GM20000 (cell line): ENCODE measurements at regions not wholly inside any gene's neighbourhood (a gene's known extent, or its start where the extent isn't known, plus 50 kb on each side); places are given as distances from the start of the nearest gene placed in this dataset.
"Not testable (repeated sequence)": the region's sequence is repeated elsewhere in the genome, so short reads cannot be mapped to it uniquely, and the experiment has no call there.

Experiments used
- DNase-seq: peaks from one replicate; pipeline ENCODE4 v3.0.0; 2012; ENCODE audit warnings: low spot score
- TF ChIP-seq, protein P1 (sequence below): IDR thresholded peaks from 2 replicates; pipeline ENCODE4 v1.5.1; 2012; ENCODE audit warnings: mild to moderate bottlenecking, control low read depth; ENCODE audit errors: extremely low read depth, missing control alignments

GRCh38 chr17:77037943-77038342 lies 102.8 kb upstream of the SEC14L1 start:
- no peak for DNase-seq

DNA sequence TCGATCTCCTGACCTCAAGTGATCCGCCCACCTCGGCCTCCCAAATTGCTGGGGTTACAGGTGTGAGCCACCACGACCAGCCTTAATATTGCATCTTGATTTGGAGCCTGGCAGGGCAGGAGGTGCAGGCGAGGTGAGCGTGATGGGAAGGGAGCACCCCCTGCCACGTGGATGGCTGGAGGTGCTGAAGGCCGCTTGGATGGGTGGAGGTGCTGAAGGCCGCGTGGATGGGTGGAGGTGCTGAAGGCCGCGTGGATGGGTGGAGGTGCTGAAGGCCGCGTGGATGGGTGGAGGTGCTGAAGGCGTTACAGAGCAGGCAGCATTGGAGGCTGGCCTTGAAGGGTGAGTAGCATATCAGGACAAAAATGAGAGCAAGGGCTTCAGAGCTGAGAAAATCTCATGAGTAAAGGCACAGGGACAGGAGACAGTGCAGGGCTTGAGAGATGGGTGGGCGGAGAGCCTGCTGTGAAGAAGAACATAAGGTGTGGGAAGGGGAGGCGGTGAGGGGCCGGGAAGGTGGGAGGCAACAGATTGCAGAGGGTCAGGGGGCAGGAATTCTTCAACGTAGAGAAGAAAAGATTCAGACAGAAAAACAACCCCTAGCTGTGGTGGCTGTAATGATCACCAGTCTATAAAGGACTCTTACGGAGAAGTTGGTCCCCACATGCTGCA lies 101.7 kb upstream of the SEC14L1 start:
- DNase-seq: no peak
- TF ChIP-seq, protein P1, sequence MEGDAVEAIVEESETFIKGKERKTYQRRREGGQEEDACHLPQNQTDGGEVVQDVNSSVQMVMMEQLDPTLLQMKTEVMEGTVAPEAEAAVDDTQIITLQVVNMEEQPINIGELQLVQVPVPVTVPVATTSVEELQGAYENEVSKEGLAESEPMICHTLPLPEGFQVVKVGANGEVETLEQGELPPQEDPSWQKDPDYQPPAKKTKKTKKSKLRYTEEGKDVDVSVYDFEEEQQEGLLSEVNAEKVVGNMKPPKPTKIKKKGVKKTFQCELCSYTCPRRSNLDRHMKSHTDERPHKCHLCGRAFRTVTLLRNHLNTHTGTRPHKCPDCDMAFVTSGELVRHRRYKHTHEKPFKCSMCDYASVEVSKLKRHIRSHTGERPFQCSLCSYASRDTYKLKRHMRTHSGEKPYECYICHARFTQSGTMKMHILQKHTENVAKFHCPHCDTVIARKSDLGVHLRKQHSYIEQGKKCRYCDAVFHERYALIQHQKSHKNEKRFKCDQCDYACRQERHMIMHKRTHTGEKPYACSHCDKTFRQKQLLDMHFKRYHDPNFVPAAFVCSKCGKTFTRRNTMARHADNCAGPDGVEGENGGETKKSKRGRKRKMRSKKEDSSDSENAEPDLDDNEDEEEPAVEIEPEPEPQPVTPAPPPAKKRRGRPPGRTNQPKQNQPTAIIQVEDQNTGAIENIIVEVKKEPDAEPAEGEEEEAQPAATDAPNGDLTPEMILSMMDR: no peak

More at GRCh38 chr17:77037943-77038342, 102.8 kb upstream of the SEC14L1 start:
- TF ChIP-seq, protein P1: no peak

DNA sequence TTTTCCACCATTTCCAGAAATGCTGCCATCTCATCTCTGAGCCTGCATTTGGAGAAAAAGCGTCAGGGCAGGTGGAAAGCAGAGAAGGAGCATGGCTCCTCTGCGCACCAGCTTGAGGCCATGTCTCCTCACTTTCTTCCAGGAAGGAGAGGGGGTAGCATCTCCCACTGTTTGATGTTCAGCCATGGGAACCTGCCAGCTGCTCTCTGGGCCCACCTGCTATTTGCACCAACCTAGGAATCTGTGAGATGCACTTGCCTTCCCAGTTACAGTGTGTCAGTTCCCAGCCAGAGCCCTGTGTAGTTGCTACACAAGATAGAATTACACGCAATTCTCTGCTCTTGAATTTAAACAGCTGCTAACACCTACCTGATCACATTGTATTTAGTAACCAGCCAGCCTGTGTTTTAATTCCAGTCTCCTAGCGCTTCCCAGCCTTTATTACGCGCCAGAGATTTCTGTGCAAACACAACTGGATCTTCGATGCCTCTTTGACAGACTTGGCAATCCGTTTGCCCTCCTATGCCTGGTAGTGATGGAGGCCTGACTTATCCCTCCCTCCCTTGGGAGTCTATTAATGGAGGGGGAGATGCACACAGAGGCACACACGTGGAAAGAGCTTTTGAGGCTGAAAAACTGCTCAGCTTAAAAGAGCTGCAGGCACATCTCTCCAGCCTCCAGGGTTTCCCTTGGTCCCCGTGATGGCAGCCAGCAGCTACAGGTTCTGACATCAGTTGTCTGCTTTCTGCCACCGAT lies 98.1 kb upstream of the SEC14L1 start:
- no peak for DNase-seq
- TF ChIP-seq, protein P1: no peak

DNA sequence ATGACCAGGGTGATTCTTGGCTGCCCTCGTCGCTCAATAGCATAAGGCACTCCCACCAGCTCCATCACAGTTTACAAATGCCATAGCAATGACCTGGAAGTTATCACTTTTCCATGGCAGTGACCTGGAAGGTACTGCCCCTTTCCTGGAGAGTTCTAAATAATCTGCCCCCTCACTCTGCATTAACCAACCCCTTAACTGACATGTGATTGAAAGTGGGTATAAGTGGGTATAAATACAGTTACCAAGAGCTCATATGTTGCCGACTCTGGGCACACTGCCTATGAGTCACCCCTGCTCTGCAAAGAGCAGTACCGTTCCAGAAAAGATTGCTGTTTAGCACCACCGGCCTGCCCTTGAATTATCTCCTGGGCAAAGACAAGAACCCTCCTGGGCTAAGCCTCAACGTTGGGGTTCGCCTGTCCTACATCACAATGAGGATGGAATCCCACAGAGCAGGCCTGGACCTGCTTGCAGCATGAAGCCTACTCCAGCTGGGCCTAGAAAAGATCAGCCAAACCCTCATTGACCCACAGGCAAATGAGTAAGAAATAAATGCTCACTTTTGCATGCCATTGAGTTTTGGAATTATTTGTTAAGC lies 95.2 kb upstream of the SEC14L1 start:
- TF ChIP-seq, protein P1: no peak
- DNase-seq: no peak

DNA sequence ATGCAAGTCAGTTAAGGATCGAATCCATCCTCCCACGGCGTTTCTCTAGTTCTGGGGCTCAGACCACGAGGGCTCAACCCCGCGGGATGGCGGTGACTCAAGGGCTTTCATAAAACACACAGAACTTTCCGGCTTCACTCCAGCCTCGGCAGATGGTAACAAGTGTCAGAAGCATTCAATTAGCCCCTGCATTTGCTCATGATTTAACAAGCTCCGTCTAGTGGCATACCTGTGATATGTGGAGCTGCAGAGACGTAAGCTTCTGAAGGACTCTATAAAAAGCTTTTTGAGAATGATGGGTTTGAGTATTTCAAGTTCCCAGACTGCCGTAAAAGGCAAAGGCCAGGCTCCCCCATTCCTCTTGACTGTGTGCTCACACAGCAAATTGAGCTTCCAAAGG lies 91.3 kb upstream of the SEC14L1 start:
- TF ChIP-seq, protein P1: no peak
- DNase-seq: no peak

DNA sequence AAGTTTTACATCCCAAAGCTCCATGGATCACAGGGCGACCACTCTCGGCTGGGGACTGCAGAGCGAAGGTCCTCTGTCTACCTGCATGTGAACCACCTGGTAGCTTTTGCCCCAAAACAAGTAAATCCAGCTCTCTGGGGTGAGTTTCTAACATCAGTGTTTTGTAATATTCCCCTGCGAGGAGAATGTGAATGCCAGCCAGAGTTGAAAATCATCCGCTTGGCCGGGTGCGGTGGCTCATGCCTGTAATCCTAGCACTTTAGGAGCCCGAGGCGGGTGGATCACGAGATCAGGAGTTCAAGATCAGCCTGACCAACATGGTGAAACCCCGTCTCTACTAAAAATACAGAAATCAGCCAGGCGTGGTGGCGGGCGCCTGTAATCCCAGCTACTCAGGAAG lies 89.9 kb upstream of the SEC14L1 start:
- not testable (repeated sequence) for DNase-seq

DNA sequence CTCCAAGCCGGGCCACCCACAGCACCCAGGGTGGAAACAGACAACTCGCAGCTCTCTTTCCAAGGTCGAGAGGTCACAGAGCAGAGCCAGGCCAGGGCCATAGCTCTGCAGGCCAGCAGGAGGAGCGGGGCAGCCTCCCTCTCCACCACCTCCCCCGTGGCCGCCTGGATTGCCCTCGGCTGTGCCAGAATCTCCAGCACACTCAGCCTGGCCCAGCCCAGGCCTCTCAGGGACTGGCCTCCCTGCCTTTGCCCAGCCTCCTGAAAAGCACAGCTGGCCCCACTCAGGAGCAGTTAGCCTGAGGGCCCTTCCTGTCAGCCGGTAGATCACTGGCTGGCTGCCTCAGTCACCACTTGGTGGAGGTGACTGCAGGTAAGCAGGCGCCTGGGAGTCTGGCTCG lies 85.8 kb upstream of the SEC14L1 start:
- TF ChIP-seq, protein P1: no peak
- no peak for DNase-seq
